Liver (tissue), 8 donors: ENCODE measurements at regions not wholly inside any gene's neighbourhood (a gene's known extent, or its start where the extent isn't known, plus 50 kb on each side); places are given as distances from the start of the nearest gene placed in this dataset.

Experiments
- DNase-seq: peaks from one replicate; pipeline ENCODE4 v3.0.0-alpha.2; 2017; ENCODE audit warnings: low spot score
- H3K27ac ChIP-seq, 2 donors: one replicate each; pipeline ENCODE4 v1.7.0; 2013; ENCODE audit warnings: inconsistent platforms in 2 of 2, low read length in 2 of 2, control low read depth in 1 of 2, low read depth in 1 of 2, mild to moderate bottlenecking in 1 of 2
- H3K27me3 ChIP-seq, 4 donors: one replicate each; pipeline versions ENCODE4 v1.6.1 to v1.7.0; 2013; ENCODE audit warnings: low read length in 3 of 4, inconsistent platforms in 1 of 4, mild to moderate bottlenecking in 1 of 4, moderate library complexity in 1 of 4; ENCODE audit not compliant: control insufficient read depth in 4 of 4, insufficient read depth in 4 of 4
- H3K36me3 ChIP-seq, 4 donors: one replicate each; pipeline versions ENCODE4 v1.6.1 to v1.7.0; 2013; ENCODE audit warnings: low read length in 3 of 4, mild to moderate bottlenecking in 3 of 4, low read depth in 1 of 4, moderate library complexity in 1 of 4; ENCODE audit not compliant: control insufficient read depth in 4 of 4, insufficient read depth in 3 of 4
- H3K4me1 ChIP-seq, 4 donors: one replicate each; pipeline versions ENCODE4 v1.6.1 to v1.7.0; 2013; ENCODE audit warnings: low read length in 3 of 4, mild to moderate bottlenecking in 3 of 4, moderate library complexity in 1 of 4; ENCODE audit not compliant: control insufficient read depth in 4 of 4, insufficient read depth in 4 of 4
- H3K4me3 ChIP-seq, 3 donors: one replicate each; pipeline versions ENCODE4 v1.6.1 to v1.7.0; 2013; ENCODE audit warnings: low read length in 3 of 3, control low read depth in 1 of 3, low read depth in 1 of 3, mild to moderate bottlenecking in 1 of 3
- H3K9ac ChIP-seq, 2 donors: one replicate each; pipeline ENCODE4 v1.7.0; 2013; ENCODE audit warnings: low read length in 2 of 2, mild to moderate bottlenecking in 2 of 2, moderate library complexity in 2 of 2, control low read depth in 1 of 2, low read depth in 1 of 2
- H3K9me3 ChIP-seq, 4 donors: one replicate each; pipeline versions ENCODE4 v1.6.1 to v1.7.0; 2013; ENCODE audit warnings: low read length in 3 of 4; ENCODE audit not compliant: control insufficient read depth in 4 of 4
- CTCF ChIP-seq: fragments of 150-350 bp; IDR thresholded peaks from 2 replicates; pipeline ENCODE4 v1.5.1; 2017; ENCODE audit warnings: improper control_type of control experiment, low read depth, low read length; ENCODE audit not compliant: missing input control
- EGR1 ChIP-seq, 2 donors: IDR thresholded peaks; 2 replicates each; pipeline ENCODE4 v1.6.1; 2016 to 2018; ENCODE audit warnings: antibody characterized with exemption in 2 of 2, low read depth in 2 of 2
- FOXA1 ChIP-seq: IDR thresholded peaks from 2 replicates; pipeline ENCODE4 v1.6.1; 2016; ENCODE audit warnings: antibody characterized with exemption
- FOXA2 ChIP-seq: IDR thresholded peaks from 2 replicates; pipeline ENCODE4 v1.6.1; 2016; ENCODE audit warnings: antibody characterized with exemption
- GABPA ChIP-seq, 2 donors: IDR thresholded peaks in 1 of 2; conservative IDR thresholded peaks in 1 of 2; 2 replicates each; pipeline ENCODE4 v1.6.1; 2016; ENCODE audit warnings: antibody characterized with exemption in 2 of 2, mild to moderate bottlenecking in 1 of 2, moderate library complexity in 1 of 2
- HNF4G ChIP-seq: IDR thresholded peaks from 2 replicates; pipeline ENCODE4 v1.6.1; 2016; ENCODE audit warnings: antibody characterized with exemption
- JUND ChIP-seq, 2 donors: IDR thresholded peaks; 2 replicates each; pipeline ENCODE4 v1.6.1; 2016; ENCODE audit warnings: antibody characterized with exemption in 2 of 2
- MAX ChIP-seq: IDR thresholded peaks from 2 replicates; pipeline ENCODE4 v1.6.1; 2016; ENCODE audit warnings: antibody characterized with exemption
- NR2F2 ChIP-seq: IDR thresholded peaks from 2 replicates; pipeline ENCODE4 v1.6.1; 2016; ENCODE audit warnings: antibody characterized with exemption
- RAD21 ChIP-seq, 2 donors: IDR thresholded peaks; 2 replicates each; pipeline ENCODE4 v1.6.1; 2016; ENCODE audit warnings: antibody characterized with exemption in 2 of 2, mild to moderate bottlenecking in 2 of 2
- RXRA ChIP-seq, 2 donors: IDR thresholded peaks; 2 replicates each; pipeline ENCODE4 v1.6.1; 2017 to 2018; ENCODE audit warnings: antibody characterized with exemption in 2 of 2, mild to moderate bottlenecking in 1 of 2
- SP1 ChIP-seq: IDR thresholded peaks from 2 replicates; pipeline ENCODE4 v1.6.1; 2018; ENCODE audit warnings: antibody characterized with exemption, mild to moderate bottlenecking
- TAF1 ChIP-seq: conservative IDR thresholded peaks from 2 replicates; pipeline ENCODE4 v1.6.1; 2016; ENCODE audit warnings: antibody characterized with exemption, mild to moderate bottlenecking
- YY1 ChIP-seq: IDR thresholded peaks from 2 replicates; pipeline ENCODE4 v1.6.1; 2016; ENCODE audit warnings: antibody characterized with exemption, mild to moderate bottlenecking
- ZBTB33 ChIP-seq: IDR thresholded peaks from 2 replicates; pipeline ENCODE4 v1.6.1; 2016; ENCODE audit warnings: antibody characterized with exemption
- WGBS: extraction: QIAGEN DNeasy Blood & Tissue Kit; methylation state at CpG from one replicate; pipeline ENCODE4 v1.1.7; 2013; 5-methylcytosine and 5-hydroxymethylcytosine counted together
- TF ChIP-seq, protein P1 (sequence below): IDR thresholded peaks from 2 replicates; pipeline ENCODE4 v1.6.1; 2016; ENCODE audit warnings: antibody characterized with exemption
- TF ChIP-seq, protein P2 (sequence below): IDR thresholded peaks from 2 replicates; pipeline ENCODE4 v1.6.1; 2016; ENCODE audit warnings: antibody characterized with exemption, mild to moderate bottlenecking
- donor health status: healthy.
- donor health status: healthy.
- donor health status: healthy.
- donor health status: healthy.
- donor health status: healthy.

- TF ChIP-seq, protein P1, sequence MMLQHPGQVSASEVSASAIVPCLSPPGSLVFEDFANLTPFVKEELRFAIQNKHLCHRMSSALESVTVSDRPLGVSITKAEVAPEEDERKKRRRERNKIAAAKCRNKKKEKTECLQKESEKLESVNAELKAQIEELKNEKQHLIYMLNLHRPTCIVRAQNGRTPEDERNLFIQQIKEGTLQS: no peak
- TF ChIP-seq HNF4G: no peak
- TF ChIP-seq ZBTB33: no peak
- TF ChIP-seq, protein P2, sequence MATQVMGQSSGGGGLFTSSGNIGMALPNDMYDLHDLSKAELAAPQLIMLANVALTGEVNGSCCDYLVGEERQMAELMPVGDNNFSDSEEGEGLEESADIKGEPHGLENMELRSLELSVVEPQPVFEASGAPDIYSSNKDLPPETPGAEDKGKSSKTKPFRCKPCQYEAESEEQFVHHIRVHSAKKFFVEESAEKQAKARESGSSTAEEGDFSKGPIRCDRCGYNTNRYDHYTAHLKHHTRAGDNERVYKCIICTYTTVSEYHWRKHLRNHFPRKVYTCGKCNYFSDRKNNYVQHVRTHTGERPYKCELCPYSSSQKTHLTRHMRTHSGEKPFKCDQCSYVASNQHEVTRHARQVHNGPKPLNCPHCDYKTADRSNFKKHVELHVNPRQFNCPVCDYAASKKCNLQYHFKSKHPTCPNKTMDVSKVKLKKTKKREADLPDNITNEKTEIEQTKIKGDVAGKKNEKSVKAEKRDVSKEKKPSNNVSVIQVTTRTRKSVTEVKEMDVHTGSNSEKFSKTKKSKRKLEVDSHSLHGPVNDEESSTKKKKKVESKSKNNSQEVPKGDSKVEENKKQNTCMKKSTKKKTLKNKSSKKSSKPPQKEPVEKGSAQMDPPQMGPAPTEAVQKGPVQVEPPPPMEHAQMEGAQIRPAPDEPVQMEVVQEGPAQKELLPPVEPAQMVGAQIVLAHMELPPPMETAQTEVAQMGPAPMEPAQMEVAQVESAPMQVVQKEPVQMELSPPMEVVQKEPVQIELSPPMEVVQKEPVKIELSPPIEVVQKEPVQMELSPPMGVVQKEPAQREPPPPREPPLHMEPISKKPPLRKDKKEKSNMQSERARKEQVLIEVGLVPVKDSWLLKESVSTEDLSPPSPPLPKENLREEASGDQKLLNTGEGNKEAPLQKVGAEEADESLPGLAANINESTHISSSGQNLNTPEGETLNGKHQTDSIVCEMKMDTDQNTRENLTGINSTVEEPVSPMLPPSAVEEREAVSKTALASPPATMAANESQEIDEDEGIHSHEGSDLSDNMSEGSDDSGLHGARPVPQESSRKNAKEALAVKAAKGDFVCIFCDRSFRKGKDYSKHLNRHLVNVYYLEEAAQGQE: no peak
- H3K36me3 ChIP-seq: no peaks in the 10 kb centered on the region
- H3K27ac ChIP-seq: no peak overlapping the region
- no peak overlapping the region for H3K9ac ChIP-seq
- peaks cover 0 to 3% (median 0%) of the 10 kb centered on the region in 4 donors for H3K9me3 ChIP-seq
- WGBS: 67% methylated on average over 2 of the region's 2 CpGs
- H3K4me3 ChIP-seq: no peak overlapping the region
- DNase-seq: no peak
- H3K4me1 ChIP-seq: no peaks in the 10 kb centered on the region
- H3K27me3 ChIP-seq: no peaks in the 10 kb centered on the region
These were observed 219.5 kb upstream of the SKOR2 start for GRCh38 chr18:47470941-47471340.

DNA sequence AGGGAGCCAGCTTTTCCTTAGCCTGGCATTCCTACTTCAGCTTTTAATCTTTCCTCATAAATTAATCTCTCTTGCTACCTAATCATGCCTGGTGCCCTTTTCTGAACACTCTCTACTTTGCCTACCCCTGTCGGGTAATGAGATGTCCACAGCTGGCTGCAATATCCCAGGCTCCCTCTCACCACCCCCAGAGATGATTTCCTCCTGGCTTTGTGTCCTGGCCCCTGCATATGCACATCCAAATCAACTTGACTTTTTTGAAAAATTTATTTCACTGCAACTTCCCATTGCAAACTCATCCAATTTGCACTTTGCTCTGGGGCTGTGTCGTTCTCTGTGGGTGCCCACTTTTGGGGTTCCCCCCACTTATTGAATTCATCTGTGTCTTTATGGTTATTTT, 218.1 kb upstream of the SKOR2 start:
- Histone ChIP-seq H3K27ac (no peak overlapping the region), H3K27me3 (no peaks in the 10 kb centered on the region), H3K36me3 (no peaks in the 10 kb centered on the region), H3K9me3 (peaks cover 0 to 3% (median 0%) of the 10 kb centered on the region in 4 donors), H3K4me1 (no peaks in the 10 kb centered on the region), H3K9ac (no peak overlapping the region), H3K4me3 (no peak overlapping the region)
- TF ChIP-seq NR2F2 (no peak), GABPA (IDR thresholded peaks at IDR 0.05 in 1 of 2, conservative IDR thresholded peaks at IDR 0.05 in 1 of 2) (no peak), YY1 (no peak), FOXA2 (no peak), ZBTB33 (no peak), RAD21 (IDR thresholded peaks at IDR 0.05) (no peak), EGR1 (IDR thresholded peaks at IDR 0.05; ENCODE audit: low read depth in 2 of 2) (no peak), TAF1 (no peak), JUND (IDR thresholded peaks at IDR 0.05) (no peak), HNF4G (no peak), CTCF (no peak), RXRA (IDR thresholded peaks at IDR 0.05) (no peak), MAX (no peak), SP1 (no peak), FOXA1 (no peak)
- WGBS: 44% methylated on average over 2 of the region's 2 CpGs
- DNase-seq: no peak
